Tibial nerve (tissue), 3 donors: ENCODE measurements at regions not wholly inside any gene's neighbourhood (a gene's known extent, or its start where the extent isn't known, plus 50 kb on each side); places are given as distances from the start of the nearest gene placed in this dataset.

ENCODE experiments used
- POLR2A ChIP-seq, 2 donors: fragments of 450-650 bp; IDR thresholded peaks; one replicate each; pipeline ENCODE4 v1.6.1; 2017; ENCODE audit warnings: antibody characterized with exemption in 2 of 2, mild to moderate bottlenecking in 2 of 2, moderate library complexity in 2 of 2
- TF ChIP-seq, protein P1 (sequence below), 5 experiments: fragments of 200-600 bp in 3 of 5; fragments of 450-650 bp in 2 of 5; sonication (generic) in 3 of 5; IDR thresholded peaks; one replicate each; pipeline ENCODE4 v1.5.1; 2016 to 2019; ENCODE audit warnings: antibody characterized with exemption in 5 of 5, mild to moderate bottlenecking in 3 of 5, moderate library complexity in 2 of 5

DNA sequence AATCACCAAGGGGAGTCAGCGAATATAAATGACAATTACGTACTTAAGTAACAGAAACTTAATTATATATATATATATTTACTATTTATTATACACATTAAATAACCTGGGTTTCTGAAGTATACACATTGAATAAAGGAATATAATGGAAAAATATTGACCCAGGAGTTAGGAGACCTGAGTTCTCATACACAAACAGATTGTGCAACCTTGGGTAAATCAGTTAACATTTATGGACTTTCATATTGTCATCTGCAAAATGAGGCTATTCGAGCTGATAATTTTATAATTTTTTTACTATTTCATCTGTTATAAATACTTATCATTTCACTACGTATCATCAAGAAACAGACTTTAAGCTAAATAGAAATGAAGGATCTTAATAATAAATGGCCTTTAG is 75.1 kb upstream of the SRRM3 start:
- no peak for TF ChIP-seq POLR2A (IDR thresholded peaks at IDR 0.05)
- TF ChIP-seq, protein P1, sequence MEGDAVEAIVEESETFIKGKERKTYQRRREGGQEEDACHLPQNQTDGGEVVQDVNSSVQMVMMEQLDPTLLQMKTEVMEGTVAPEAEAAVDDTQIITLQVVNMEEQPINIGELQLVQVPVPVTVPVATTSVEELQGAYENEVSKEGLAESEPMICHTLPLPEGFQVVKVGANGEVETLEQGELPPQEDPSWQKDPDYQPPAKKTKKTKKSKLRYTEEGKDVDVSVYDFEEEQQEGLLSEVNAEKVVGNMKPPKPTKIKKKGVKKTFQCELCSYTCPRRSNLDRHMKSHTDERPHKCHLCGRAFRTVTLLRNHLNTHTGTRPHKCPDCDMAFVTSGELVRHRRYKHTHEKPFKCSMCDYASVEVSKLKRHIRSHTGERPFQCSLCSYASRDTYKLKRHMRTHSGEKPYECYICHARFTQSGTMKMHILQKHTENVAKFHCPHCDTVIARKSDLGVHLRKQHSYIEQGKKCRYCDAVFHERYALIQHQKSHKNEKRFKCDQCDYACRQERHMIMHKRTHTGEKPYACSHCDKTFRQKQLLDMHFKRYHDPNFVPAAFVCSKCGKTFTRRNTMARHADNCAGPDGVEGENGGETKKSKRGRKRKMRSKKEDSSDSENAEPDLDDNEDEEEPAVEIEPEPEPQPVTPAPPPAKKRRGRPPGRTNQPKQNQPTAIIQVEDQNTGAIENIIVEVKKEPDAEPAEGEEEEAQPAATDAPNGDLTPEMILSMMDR (IDR thresholded peaks at IDR 0.05) = no peak
